Naive thymus-derived CD4-positive, alpha-beta T cell (primary cell): ENCODE measurements at regions not wholly inside any gene's neighbourhood (a gene's known extent, or its start where the extent isn't known, plus 50 kb on each side); places are given as distances from the start of the nearest gene placed in this dataset.

ENCODE experiments used
- ATAC-seq: fragments of 150-1000 bp; cut with Tn5 transposase; 2 replicates; pipeline ENCODE4 v1.10.0; 2021; ENCODE audit warnings: mild to moderate bottlenecking, moderate library complexity
- CTCF ChIA-PET: fragments of 350-600 bp; sonication (Branson Sonifier 250); formaldehyde crosslinking; loops from one replicate; lab custom pipeline; 2021; ENCODE audit warnings: antibody characterized with exemption; lab: Charles Lee
- POLR2A ChIA-PET: fragments of 350-600 bp; sonication (Branson Sonifier 250); formaldehyde crosslinking; loops from one replicate; lab custom pipeline; 2021; ENCODE audit warnings: antibody characterized with exemption, inconsistent platforms; lab: Charles Lee
- DNase-seq, 9 donors: peaks; one replicate each; pipeline versions ENCODE4 v3.0.0 to v3.0.0-alpha.2; 2020 to 2022; ENCODE audit warnings: mixed read lengths in 1 of 9
- H3K27ac ChIP-seq: one replicate; pipeline ENCODE4 v1.7.0; 2013; ENCODE audit warnings: mild to moderate bottlenecking, low read depth, low read length, moderate library complexity
- H3K27me3 ChIP-seq, 2 donors: one replicate each; pipeline ENCODE4 v1.7.0; 2013; ENCODE audit warnings: low read length in 2 of 2, mild to moderate bottlenecking in 2 of 2, moderate library complexity in 2 of 2; ENCODE audit not compliant: control insufficient read depth in 2 of 2, insufficient read depth in 2 of 2
- H3K36me3 ChIP-seq, 3 experiments: 1 replicate in 2 of 3; 2 replicates in 1 of 3; pipeline ENCODE4 v1.7.0; 2013; ENCODE audit warnings: low read length in 3 of 3, mild to moderate bottlenecking in 3 of 3, moderate library complexity in 1 of 3; ENCODE audit not compliant: insufficient read depth in 3 of 3, control insufficient read depth in 2 of 3
- H3K4me1 ChIP-seq, 2 donors: one replicate each; pipeline ENCODE4 v1.7.0; 2013; ENCODE audit warnings: low read length in 2 of 2, mild to moderate bottlenecking in 2 of 2, moderate library complexity in 1 of 2; ENCODE audit not compliant: control insufficient read depth in 2 of 2, insufficient read depth in 2 of 2
- H3K4me3 ChIP-seq: 2 replicates; pipeline ENCODE4 v1.7.0; 2013; ENCODE audit warnings: mild to moderate bottlenecking, low read length
- H3K9me3 ChIP-seq, 3 experiments: 1 replicate in 2 of 3; 2 replicates in 1 of 3; pipeline ENCODE4 v1.7.0; 2013; ENCODE audit warnings: low read length in 3 of 3; ENCODE audit not compliant: control insufficient read depth in 2 of 3
- H3K27ac Mint-ChIP-seq, 9 donors: one replicate each; pipeline ENCODE4 v1.8.0; 2020 to 2022; ENCODE audit warnings: mixed read lengths in 9 of 9, mild to moderate bottlenecking in 8 of 9, moderate library complexity in 5 of 9, inconsistent platforms in 2 of 9
- H3K27me3 Mint-ChIP-seq, 5 donors: one replicate each; pipeline ENCODE4 v1.8.0; 2021 to 2022; ENCODE audit warnings: mixed read lengths in 5 of 5, mild to moderate bottlenecking in 1 of 5
- H3K36me3 Mint-ChIP-seq, 5 donors: one replicate each; pipeline ENCODE4 v1.8.0; 2020 to 2022; ENCODE audit warnings: mixed read lengths in 5 of 5, mild to moderate bottlenecking in 3 of 5, inconsistent platforms in 1 of 5
- H3K4me1 Mint-ChIP-seq, 7 donors: one replicate each; pipeline ENCODE4 v1.8.0; 2020 to 2022; ENCODE audit warnings: mixed read lengths in 7 of 7, mild to moderate bottlenecking in 3 of 7, inconsistent platforms in 1 of 7
- H3K4me3 Mint-ChIP-seq, 10 donors: one replicate each; pipeline ENCODE4 v1.8.0; 2020 to 2022; ENCODE audit warnings: mild to moderate bottlenecking in 10 of 10, mixed read lengths in 10 of 10, moderate library complexity in 6 of 10, inconsistent platforms in 2 of 10
- H3K9me3 Mint-ChIP-seq, 11 donors: one replicate each; pipeline ENCODE4 v1.8.0; 2020 to 2022; ENCODE audit warnings: mixed read lengths in 11 of 11, mild to moderate bottlenecking in 4 of 11, inconsistent platforms in 1 of 11, moderate library complexity in 1 of 11
- intact Hi-C, 2 donors: fragments of 100-400 bp; cut with micrococcal nuclease; formaldehyde crosslinking; loops; one replicate each; pipeline ENCODE4 v1.15.1; 2023

GRCh38 chr4:38582445-38582844 lies 81.6 kb upstream of the KLF3 start:
- ATAC-seq: no peak
- peaks cover 4 to 16% (median 10%) of the 10 kb centered on the region in 7 donors for H3K4me1 Mint-ChIP-seq
- intact Hi-C loops: no loop called here
- Histone ChIP-seq H3K9me3 (no peaks in the 10 kb centered on the region), H3K27me3 (no peaks in the 10 kb centered on the region), H3K4me1 (peaks cover 4 to 5% of the 10 kb centered on the region in 2 donors), H3K4me3 (no peak overlapping the region), H3K27ac (no peak overlapping the region), H3K36me3 (no peaks in the 10 kb centered on the region)
- H3K4me3 Mint-ChIP-seq: no peak overlapping the region
- H3K9me3 Mint-ChIP-seq: peaks cover 0 to 5% (median 0%) of the 10 kb centered on the region in 11 donors
- H3K27me3 Mint-ChIP-seq: peaks cover 0 to 28% (median 0%) of the 10 kb centered on the region in 5 donors
- peaks cover 0 to 1% (median 0%) of the 10 kb centered on the region in 5 donors for H3K36me3 Mint-ChIP-seq
- DNase-seq: no peak
- ChIA-PET CTCF (no interaction called here), POLR2A (interaction anchor here (1.4 kb wide), 1 partner anchor 9 kb away, joined by 3 read pairs; no protein-coding TSS in a partner anchor)
- H3K27ac Mint-ChIP-seq: no peak overlapping the region

- Mint-ChIP-seq H3K27me3 (peaks cover 0 to 29% (median 0%) of the 10 kb centered on the region in 5 donors), H3K4me3 (no peak overlapping the region), H3K36me3 (peaks cover 0 to 1% (median 0%) of the 10 kb centered on the region in 5 donors), H3K27ac (peak overlapping the region in 1 of 9 donors; percentile 81), H3K4me1 (peaks cover 4 to 15% (median 10%) of the 10 kb centered on the region in 7 donors), H3K9me3 (peaks cover 0 to 6% (median 0%) of the 10 kb centered on the region in 11 donors)
- peak; percentile 34 for ATAC-seq
- H3K4me3 ChIP-seq: no peak overlapping the region
- no peaks in the 10 kb centered on the region for H3K9me3 ChIP-seq
- no peaks in the 10 kb centered on the region for H3K27me3 ChIP-seq
- no peaks in the 10 kb centered on the region for H3K36me3 ChIP-seq
- intact Hi-C loops: no loop called here
- peaks cover 4 to 5% of the 10 kb centered on the region in 2 donors for H3K4me1 ChIP-seq
- DNase-seq: no peak
- H3K27ac ChIP-seq: no peak overlapping the region
- POLR2A ChIA-PET: no interaction called here
- CTCF ChIA-PET: no interaction called here
These were observed 81.0 kb upstream of the KLF3 start for GRCh38 chr4:38582889-38583470.

- H3K36me3 Mint-ChIP-seq: peaks cover 0 to 4% (median 0%) of the 10 kb centered on the region in 5 donors
- H3K4me3 Mint-ChIP-seq: no peak overlapping the region
- H3K9me3 ChIP-seq: no peaks in the 10 kb centered on the region
- no peaks in the 10 kb centered on the region for H3K27me3 ChIP-seq
- H3K27ac ChIP-seq: no peak overlapping the region
- H3K27ac Mint-ChIP-seq: peak overlapping the region in 1 of 9 donors; percentile 26
- no peak for ATAC-seq
- ChIA-PET POLR2A (no interaction called here), CTCF (interaction anchor here (0.7 to 0.8 kb wide), 2 partner anchors 40 to 203 kb away, joined by 3 read pairs; no protein-coding TSS in a partner anchor)
- intact Hi-C loops: no loop called here
- H3K4me1 ChIP-seq: peaks cover 4 to 5% of the 10 kb centered on the region in 2 donors
- no peak for DNase-seq
- H3K4me1 Mint-ChIP-seq: peaks cover 4 to 22% (median 10%) of the 10 kb centered on the region in 7 donors
- peaks cover 0 to 9% (median 0%) of the 10 kb centered on the region in 11 donors for H3K9me3 Mint-ChIP-seq
- no peak overlapping the region for H3K4me3 ChIP-seq
- no peaks in the 10 kb centered on the region for H3K36me3 ChIP-seq
- peaks cover 0 to 27% (median 0%) of the 10 kb centered on the region in 5 donors for H3K27me3 Mint-ChIP-seq
These were observed 78.1 kb upstream of the KLF3 start for GRCh38 chr4:38585871-38586270.

- Histone ChIP-seq H3K9me3 (no peaks in the 10 kb centered on the region), H3K27me3 (no peaks in the 10 kb centered on the region), H3K4me3 (no peak overlapping the region), H3K4me1 (peaks cover 4 to 5% of the 10 kb centered on the region in 2 donors), H3K27ac (no peak overlapping the region), H3K36me3 (no peaks in the 10 kb centered on the region)
- H3K36me3 Mint-ChIP-seq: peaks cover 0 to 9% (median 0%) of the 10 kb centered on the region in 5 donors
- H3K4me1 Mint-ChIP-seq: peaks cover 4 to 22% (median 10%) of the 10 kb centered on the region in 7 donors
- ATAC-seq (no peak), DNase-seq (no peak)
- H3K9me3 Mint-ChIP-seq: peaks cover 0 to 16% (median 2%) of the 10 kb centered on the region in 11 donors
- peak overlapping the region in 1 of 9 donors; percentile 74 for H3K27ac Mint-ChIP-seq
- ChIA-PET CTCF (no interaction called here), POLR2A (interaction anchor here (0.6 kb wide), 1 partner anchor 159 kb away, joined by 3 read pairs; no protein-coding TSS in a partner anchor)
- no peak overlapping the region for H3K4me3 Mint-ChIP-seq
- peaks cover 0 to 27% (median 0%) of the 10 kb centered on the region in 5 donors for H3K27me3 Mint-ChIP-seq
- intact Hi-C loops: no loop called here
These were observed 76.9 kb upstream of the KLF3 start for GRCh38 chr4:38587106-38587505.

- Histone ChIP-seq H3K4me1 (no peaks in the 10 kb centered on the region), H3K9me3 (no peaks in the 10 kb centered on the region), H3K27me3 (no peaks in the 10 kb centered on the region), H3K36me3 (no peaks in the 10 kb centered on the region), H3K27ac (no peak overlapping the region), H3K4me3 (no peak overlapping the region)
- ATAC-seq: no peak
- no peak overlapping the region for H3K27ac Mint-ChIP-seq
- peaks cover 0 to 19% (median 4%) of the 10 kb centered on the region in 7 donors for H3K4me1 Mint-ChIP-seq
- H3K4me3 Mint-ChIP-seq: no peak overlapping the region
- H3K36me3 Mint-ChIP-seq: peaks cover 0 to 9% (median 1%) of the 10 kb centered on the region in 5 donors
- H3K9me3 Mint-ChIP-seq: peaks cover 0 to 16% (median 2%) of the 10 kb centered on the region in 11 donors
- no peak for DNase-seq
- POLR2A ChIA-PET: interaction anchor here (0.7 to 1.2 kb wide), 3 partner anchors 13 to 96 kb away, joined by 3 to 4 read pairs (median 3); no protein-coding TSS in a partner anchor
- peaks cover 0 to 19% (median 0%) of the 10 kb centered on the region in 5 donors for H3K27me3 Mint-ChIP-seq
- intact Hi-C loops: no loop called here
- CTCF ChIA-PET: no interaction called here
These were observed 74.0 kb upstream of the KLF3 start for GRCh38 chr4:38590046-38590445.

GRCh38 chr4:38591617-38592337 lies 72.2 kb upstream of the KLF3 start:
- no peaks in the 10 kb centered on the region for H3K36me3 ChIP-seq
- H3K27ac ChIP-seq: no peak overlapping the region
- H3K4me1 ChIP-seq: no peaks in the 10 kb centered on the region
- CTCF ChIA-PET: interaction anchor here (0.5 to 1.1 kb wide), 2 partner anchors 272 to 454 kb away, joined by 3 to 4 read pairs; no protein-coding TSS in a partner anchor
- POLR2A ChIA-PET: interaction anchor here (1.2 kb wide), 1 partner anchor 10 kb away, joined by 3 read pairs; no protein-coding TSS in a partner anchor
- intact Hi-C loops: no loop called here
- Mint-ChIP-seq H3K36me3 (peaks cover 0 to 9% (median 0%) of the 10 kb centered on the region in 5 donors), H3K4me3 (no peak overlapping the region), H3K9me3 (peaks cover 0 to 14% (median 2%) of the 10 kb centered on the region in 11 donors), H3K27ac (no peak overlapping the region), H3K27me3 (peaks cover 0 to 8% (median 0%) of the 10 kb centered on the region in 5 donors), H3K4me1 (peaks cover 0 to 10% (median 0%) of the 10 kb centered on the region in 7 donors)
- no peaks in the 10 kb centered on the region for H3K27me3 ChIP-seq
- no peak for DNase-seq
- no peak for ATAC-seq
- H3K4me3 ChIP-seq: no peak overlapping the region
- H3K9me3 ChIP-seq: no peaks in the 10 kb centered on the region
